ENCODE measurements at regions not wholly inside any gene's neighbourhood (a gene's known extent, or its start where the extent isn't known, plus 50 kb on each side); places are given as distances from the start of the nearest gene placed in this dataset.

GRCh38 chr3:76369170-76369569, 583.8 kb upstream of the ZNF717 start:
- TF ChIP-seq POLR2AphosphoS5 (IDR thresholded peaks at IDR 0.05; ENCODE audit: low read depth) = no peak
- no peak for TF ChIP-seq CTCF (IDR thresholded peaks at IDR 0.05; ENCODE audit: insufficient read depth, low read length)
- TF ChIP-seq GABPA (IDR thresholded peaks at IDR 0.05; ENCODE audit: low read depth) = no peak
- no peak for TF ChIP-seq REST (IDR thresholded peaks at IDR 0.05; ENCODE audit: insufficient replicate concordance, low read depth)
- TF ChIP-seq SPI1 (IDR thresholded peaks at IDR 0.05; ENCODE audit: borderline replicate concordance, low read depth) = no peak
- no peak for DNase-seq (ENCODE audit: low read depth in 1 of 2, low spot score in 1 of 2)
- Histone ChIP-seq H3K27me3 (ENCODE audit: insufficient read depth, poor library complexity, severe bottlenecking) (no peaks in the 10 kb centered on the region), H3K27ac (replicated peaks) (no peak overlapping the region), H3K4me3 (replicated peaks; ENCODE audit: insufficient read depth, low read length) (no peak overlapping the region)

- no peak for TF ChIP-seq GABPA (IDR thresholded peaks at IDR 0.05; ENCODE audit: low read depth)
- TF ChIP-seq SPI1 (IDR thresholded peaks at IDR 0.05; ENCODE audit: borderline replicate concordance, low read depth) = no peak
- TF ChIP-seq POLR2AphosphoS5 (IDR thresholded peaks at IDR 0.05; ENCODE audit: low read depth) = no peak
- TF ChIP-seq REST (IDR thresholded peaks at IDR 0.05; ENCODE audit: insufficient replicate concordance, low read depth) = no peak
- no peak for TF ChIP-seq CTCF (IDR thresholded peaks at IDR 0.05; ENCODE audit: insufficient read depth, low read length)
- DNase-seq (ENCODE audit: low read depth in 1 of 2, low spot score in 1 of 2) = no peak
- Histone ChIP-seq H3K27me3 (ENCODE audit: insufficient read depth, poor library complexity, severe bottlenecking) (no peaks in the 10 kb centered on the region), H3K4me3 (replicated peaks; ENCODE audit: insufficient read depth, low read length) (no peak overlapping the region), H3K27ac (replicated peaks) (no peak overlapping the region)
These were observed 585.6 kb upstream of the ZNF717 start for GRCh38 chr3:76370749-76371520.

GRCh38 chr3:76372497-76372896, 587.1 kb upstream of the ZNF717 start:
- no peaks in the 10 kb centered on the region for H3K27me3 ChIP-seq (ENCODE audit: insufficient read depth, poor library complexity, severe bottlenecking)
- DNase-seq (ENCODE audit: low read depth in 1 of 2, low spot score in 1 of 2) = no peak
- H3K27ac ChIP-seq (replicated peaks) = no peak overlapping the region
- TF ChIP-seq POLR2AphosphoS5 (IDR thresholded peaks at IDR 0.05; ENCODE audit: low read depth) = no peak
- no peak for TF ChIP-seq CTCF (IDR thresholded peaks at IDR 0.05; ENCODE audit: insufficient read depth, low read length)
- TF ChIP-seq GABPA (IDR thresholded peaks at IDR 0.05; ENCODE audit: low read depth) = no peak
- no peak for TF ChIP-seq SPI1 (IDR thresholded peaks at IDR 0.05; ENCODE audit: borderline replicate concordance, low read depth)
- no peak for TF ChIP-seq REST (IDR thresholded peaks at IDR 0.05; ENCODE audit: insufficient replicate concordance, low read depth)
- H3K4me3 ChIP-seq (replicated peaks; ENCODE audit: insufficient read depth, low read length) = no peak overlapping the region

Data from HL-60 (cell line).